HFF-Myc (cell line): ENCODE measurements at regions not wholly inside any gene's neighbourhood (a gene's known extent, or its start where the extent isn't known, plus 50 kb on each side); places are given as distances from the start of the nearest gene placed in this dataset.

Experiments
- DNase-seq: peaks from one replicate; pipeline ENCODE4 v3.0.0-alpha.2; 2011; ENCODE audit warnings: low read depth; ENCODE audit errors: extremely low read depth
- H3K4me3 ChIP-seq: replicated peaks from 2 replicates; pipeline ENCODE4 v1.5.1; 2011; ENCODE audit warnings: low read depth, mild to moderate bottlenecking, control low read depth, low read length
- CTCF ChIP-seq: IDR thresholded peaks from 2 replicates; pipeline ENCODE4 v1.5.1; 2012; ENCODE audit warnings: mild to moderate bottlenecking, low read depth, low read length, control low read depth; ENCODE audit errors: missing control alignments

- DNase-seq = no peak
- TF ChIP-seq CTCF = no peak
- no peak overlapping the region for H3K4me3 ChIP-seq
These were observed 2212.7 kb upstream of the PCDH20 start for GRCh38 chr13:63628310-63628709.

DNA sequence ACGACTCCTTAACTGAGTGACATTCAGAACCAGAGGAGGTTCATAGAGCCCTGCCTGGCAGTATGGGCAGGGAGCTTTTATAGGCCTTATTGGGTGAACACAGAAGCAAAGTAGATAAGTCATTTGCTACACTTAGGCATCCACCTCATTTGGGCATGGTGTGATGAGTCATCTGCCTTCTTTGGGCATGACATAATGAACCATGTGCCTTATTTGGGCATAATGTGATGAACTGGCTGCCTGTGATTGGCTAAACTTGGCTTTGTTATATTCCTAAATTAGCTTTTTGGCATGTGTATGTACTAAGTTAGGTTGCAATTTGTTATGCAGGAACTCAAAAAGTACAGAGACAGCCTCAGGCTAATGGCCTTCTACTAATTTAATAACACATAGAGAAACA, 2210.2 kb upstream of the PCDH20 start:
- DNase-seq = no peak
- TF ChIP-seq CTCF = no peak
- H3K4me3 ChIP-seq = no peak overlapping the region

GRCh38 chr13:63614874-63615612, 2199.4 kb upstream of the PCDH20 start:
- DNase-seq = no peak
- H3K4me3 ChIP-seq = no peak overlapping the region
- TF ChIP-seq CTCF = no peak

DNA sequence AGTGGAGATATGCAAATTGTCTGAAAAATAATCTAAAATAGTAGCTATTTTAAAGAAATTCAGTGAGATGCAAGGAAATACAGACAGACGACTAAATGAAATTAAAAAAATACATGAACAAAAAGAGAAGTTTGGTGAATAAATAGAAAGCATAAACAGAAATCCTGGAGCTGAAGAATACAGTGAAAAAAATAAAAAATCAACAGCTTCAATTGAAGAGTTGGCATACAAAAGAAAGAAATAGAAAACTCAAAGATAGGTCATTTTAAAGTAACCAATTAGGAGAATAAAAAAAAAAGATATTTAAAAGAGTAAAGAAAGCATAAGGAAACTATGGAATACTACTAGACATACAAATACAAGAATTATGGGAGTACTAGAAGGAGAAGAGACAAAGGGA, 2191.5 kb upstream of the PCDH20 start:
- DNase-seq = no peak
- no peak overlapping the region for H3K4me3 ChIP-seq
- no peak for TF ChIP-seq CTCF

DNA sequence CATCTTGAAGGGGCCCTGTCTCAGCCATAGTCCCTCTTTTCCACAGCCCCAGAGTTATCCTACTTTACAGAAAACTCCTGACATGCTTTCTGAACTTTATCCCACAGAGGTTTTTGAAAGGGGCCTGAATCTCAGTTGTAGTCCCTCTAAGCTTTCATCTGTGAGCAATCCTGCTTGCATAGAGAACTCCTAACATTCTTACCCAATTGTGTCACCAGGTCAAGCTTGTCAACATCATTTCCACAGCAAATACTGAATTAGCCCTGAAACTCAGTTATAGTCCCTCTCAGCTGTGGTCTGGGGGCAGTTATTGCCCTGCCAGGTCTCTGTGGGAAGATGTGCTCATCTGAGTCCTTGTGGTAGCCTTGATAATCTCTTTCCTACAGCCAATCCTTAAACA, 2190.3 kb upstream of the PCDH20 start:
- no peak for TF ChIP-seq CTCF
- DNase-seq = no peak

DNA sequence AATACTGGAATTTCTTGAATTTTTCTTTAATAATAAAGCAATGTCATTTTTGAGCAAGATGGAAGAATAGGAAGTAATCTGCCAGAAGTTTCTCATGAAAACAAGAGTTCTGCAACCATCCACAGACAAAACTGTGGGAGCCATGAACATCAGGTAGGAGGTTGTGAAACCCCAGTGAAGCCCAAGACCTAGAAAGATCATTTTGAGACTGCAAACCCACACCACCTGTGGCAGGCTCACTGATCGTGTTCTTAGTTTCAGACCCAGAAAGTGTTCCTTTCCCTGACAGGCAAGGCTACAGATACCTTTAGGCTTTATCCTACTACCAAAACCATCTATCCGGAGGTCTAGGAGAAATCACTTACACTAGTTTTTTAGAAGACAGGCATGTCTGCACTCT, 2189.8 kb upstream of the PCDH20 start:
- H3K4me3 ChIP-seq = no peak overlapping the region
- TF ChIP-seq CTCF = no peak
- no peak for DNase-seq

More for the DNA sequence above, 2190.3 kb upstream of the PCDH20 start:
- no peak overlapping the region for H3K4me3 ChIP-seq

DNA sequence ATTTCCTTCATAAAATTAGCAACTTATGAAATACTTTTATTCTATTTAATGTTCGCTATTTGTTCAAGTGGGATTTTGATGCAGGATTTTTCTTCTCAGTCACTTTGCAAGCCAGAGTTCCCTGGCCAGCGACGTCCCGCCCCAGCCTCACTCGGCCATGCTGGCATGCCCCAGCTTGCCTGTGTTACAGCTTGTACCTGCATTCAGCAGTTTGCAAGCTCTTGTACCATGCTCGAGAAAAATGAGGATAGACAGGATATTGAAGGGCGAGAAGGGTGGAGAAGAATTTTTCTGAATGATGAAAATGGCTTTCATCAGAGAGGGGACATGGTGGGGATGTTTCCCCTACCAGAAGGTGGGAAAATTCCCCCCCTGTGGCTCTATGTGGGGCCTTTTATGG, 2180.2 kb upstream of the PCDH20 start:
- no peak for DNase-seq

More for the DNA sequence above, 2180.2 kb upstream of the PCDH20 start:
- H3K4me3 ChIP-seq = no peak overlapping the region
- TF ChIP-seq CTCF = no peak
